22Rv1 (cell line): ENCODE measurements at regions not wholly inside any gene's neighbourhood (a gene's known extent, or its start where the extent isn't known, plus 50 kb on each side); places are given as distances from the start of the nearest gene placed in this dataset.

Source experiments
- H3K27ac ChIP-seq: fragments of 450-650 bp; 2 replicates; pipeline ENCODE4 v1.5.1; 2017
- ZFX ChIP-seq: fragments of 450-650 bp; IDR thresholded peaks from 2 replicates; pipeline ENCODE4 v1.6.1; 2017; ENCODE audit warnings: antibody characterized with exemption, borderline replicate concordance
- TF ChIP-seq, protein P1 (sequence below): fragments of 450-650 bp; IDR thresholded peaks from 2 replicates; pipeline ENCODE4 v1.5.1; 2017; ENCODE audit warnings: mild to moderate bottlenecking

DNA sequence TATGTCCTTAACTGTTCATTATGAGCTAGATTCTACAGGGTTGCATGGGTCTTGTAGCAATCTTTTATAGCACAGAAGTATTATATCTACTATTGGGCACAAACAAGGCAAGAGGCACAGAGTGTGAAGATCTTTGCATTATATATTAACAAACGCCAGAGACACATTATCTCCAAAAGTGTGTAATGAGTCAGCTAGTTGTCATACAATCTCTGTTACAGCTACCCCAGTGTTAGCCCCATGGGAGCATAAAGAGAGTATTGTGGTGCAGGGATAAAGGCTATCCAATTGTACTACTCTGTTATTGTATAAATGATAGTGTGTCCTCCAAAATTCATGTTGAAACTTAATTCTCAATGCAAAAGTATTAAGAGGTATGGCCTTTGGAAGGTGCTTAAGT, 148.4 kb upstream of the RIMS1 start:
- TF ChIP-seq, protein P1, sequence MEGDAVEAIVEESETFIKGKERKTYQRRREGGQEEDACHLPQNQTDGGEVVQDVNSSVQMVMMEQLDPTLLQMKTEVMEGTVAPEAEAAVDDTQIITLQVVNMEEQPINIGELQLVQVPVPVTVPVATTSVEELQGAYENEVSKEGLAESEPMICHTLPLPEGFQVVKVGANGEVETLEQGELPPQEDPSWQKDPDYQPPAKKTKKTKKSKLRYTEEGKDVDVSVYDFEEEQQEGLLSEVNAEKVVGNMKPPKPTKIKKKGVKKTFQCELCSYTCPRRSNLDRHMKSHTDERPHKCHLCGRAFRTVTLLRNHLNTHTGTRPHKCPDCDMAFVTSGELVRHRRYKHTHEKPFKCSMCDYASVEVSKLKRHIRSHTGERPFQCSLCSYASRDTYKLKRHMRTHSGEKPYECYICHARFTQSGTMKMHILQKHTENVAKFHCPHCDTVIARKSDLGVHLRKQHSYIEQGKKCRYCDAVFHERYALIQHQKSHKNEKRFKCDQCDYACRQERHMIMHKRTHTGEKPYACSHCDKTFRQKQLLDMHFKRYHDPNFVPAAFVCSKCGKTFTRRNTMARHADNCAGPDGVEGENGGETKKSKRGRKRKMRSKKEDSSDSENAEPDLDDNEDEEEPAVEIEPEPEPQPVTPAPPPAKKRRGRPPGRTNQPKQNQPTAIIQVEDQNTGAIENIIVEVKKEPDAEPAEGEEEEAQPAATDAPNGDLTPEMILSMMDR: no peak
- TF ChIP-seq ZFX: no peak
- H3K27ac ChIP-seq: no peak overlapping the region

DNA sequence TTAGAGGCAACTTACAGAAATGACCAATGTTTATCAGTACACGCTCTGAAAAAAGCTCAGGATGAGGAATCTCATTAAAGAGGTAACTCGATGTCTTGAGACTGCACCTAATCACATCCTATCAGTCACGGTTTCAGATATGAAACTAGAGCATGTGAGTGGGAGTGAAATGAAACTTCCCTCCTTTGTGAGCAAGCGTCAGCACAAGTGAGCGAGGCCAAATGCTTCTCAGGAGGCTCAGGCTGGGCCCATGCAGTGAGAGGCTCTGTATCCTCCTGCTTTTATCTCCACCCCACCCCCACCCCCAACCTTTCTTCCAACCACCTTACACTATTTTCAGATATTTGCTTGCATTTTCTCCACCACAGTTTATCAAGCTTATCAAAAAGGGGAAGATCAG, 140.8 kb upstream of the RIMS1 start:
- no peak for TF ChIP-seq ZFX
- TF ChIP-seq, protein P1: no peak
- no peak overlapping the region for H3K27ac ChIP-seq

DNA sequence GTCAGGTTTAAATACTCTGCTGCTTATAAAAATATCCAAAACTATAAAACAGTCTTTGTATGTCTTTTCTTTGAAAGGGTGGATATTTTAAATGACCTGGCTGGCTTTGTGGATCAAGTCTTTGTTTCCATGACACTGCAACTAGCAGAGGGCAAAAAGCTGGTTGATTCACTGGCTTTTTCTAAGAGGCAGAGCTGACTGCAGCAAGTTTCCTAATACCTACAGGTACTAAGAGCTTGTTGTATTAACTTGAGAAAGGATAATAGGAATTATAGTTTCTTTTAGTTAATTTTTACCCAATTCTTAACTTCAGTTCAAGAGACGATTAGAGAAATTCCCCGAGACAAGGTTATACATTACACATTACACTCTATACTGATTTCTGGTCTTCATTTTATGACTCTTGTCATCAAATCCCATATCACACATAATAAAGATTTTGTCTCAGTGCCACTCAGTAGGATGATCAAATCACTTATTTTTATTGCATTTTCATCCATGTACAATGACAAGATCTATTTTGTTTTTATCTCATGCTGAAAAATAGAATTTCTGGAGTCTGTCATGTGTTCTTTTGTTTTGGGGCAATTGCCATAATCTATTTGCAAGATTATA, 120.1 kb upstream of the RIMS1 start:
- H3K27ac ChIP-seq: no peak overlapping the region
- TF ChIP-seq ZFX: no peak
- TF ChIP-seq, protein P1: no peak

DNA sequence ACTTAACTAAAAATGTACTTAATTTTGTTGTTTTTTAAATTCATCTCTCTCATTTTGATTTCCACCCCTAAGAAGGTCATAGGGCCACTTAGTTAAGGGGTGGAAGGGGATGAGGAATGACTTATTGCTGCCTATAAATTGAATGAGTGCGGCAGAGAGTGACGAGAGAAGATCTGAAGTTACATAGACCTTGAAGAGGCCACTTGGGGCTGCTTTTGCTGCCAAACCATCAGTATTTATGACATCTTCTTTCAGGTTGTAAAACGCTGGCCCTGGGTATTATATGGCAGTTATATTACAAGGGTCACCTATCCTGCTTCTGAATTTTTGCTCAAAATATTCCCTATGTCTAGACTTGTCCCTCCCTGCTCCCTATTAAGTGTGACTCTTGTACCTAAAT, 119.6 kb upstream of the RIMS1 start:
- H3K27ac ChIP-seq: no peak overlapping the region
- TF ChIP-seq ZFX: no peak

DNA sequence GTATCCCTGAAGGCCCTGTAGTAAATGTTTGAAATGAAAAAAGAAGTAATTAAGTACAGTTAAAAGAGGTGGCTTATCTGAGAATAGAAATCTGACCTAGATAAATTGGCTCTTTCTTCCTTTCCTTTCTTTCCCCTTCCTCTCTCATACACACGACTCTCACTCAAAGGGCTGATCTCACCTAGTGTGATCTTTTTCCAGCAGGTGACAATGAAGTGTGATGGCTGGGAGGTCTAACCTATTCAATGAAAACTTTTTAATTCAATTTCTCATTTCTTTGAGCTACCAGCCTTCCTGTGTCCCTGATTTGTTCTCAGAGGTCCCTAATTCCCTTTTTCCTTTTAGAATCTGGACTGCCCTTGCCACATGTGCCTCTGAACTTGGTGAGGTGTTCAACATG, 118.0 kb upstream of the RIMS1 start:
- H3K27ac ChIP-seq: no peak overlapping the region
- TF ChIP-seq, protein P1: no peak
- TF ChIP-seq ZFX: no peak

DNA sequence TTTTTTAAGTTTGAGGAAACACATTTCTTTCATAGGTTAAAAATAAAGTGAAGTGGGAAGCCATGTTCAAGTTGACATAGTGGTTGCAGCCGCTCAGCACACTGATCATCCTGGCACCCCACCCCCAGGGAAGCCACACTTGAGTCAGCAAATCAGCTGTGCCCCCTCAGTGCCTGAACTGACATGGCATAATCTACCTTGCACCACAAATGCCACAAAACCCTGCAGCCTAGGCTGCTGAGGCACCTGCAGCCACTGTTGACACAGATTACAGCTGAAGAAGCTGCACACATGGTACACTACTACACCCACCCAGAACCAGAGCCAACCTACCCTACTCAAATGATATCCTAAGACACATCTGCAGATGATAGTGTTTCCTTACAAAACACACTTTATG, 77.5 kb upstream of the RIMS1 start:
- no peak for TF ChIP-seq ZFX
- TF ChIP-seq, protein P1: no peak
- no peak overlapping the region for H3K27ac ChIP-seq

DNA sequence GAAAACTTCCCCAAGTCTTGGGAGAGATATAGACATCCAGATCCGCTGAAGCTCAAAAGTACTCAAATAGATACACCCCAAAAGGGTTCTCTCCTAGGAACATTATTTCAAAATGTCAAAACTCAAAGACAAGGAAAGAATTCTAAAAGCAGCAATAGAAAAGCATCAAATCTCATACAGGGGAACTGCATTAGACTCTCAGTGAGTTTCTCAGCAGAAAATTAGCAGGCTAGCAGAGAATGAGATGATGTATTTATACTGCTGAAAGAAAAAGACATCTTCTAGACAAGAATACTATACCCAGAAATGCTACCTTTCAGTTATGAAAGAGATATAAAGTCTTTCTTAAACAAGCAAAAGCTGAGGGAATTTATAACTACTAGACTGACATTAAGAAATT, 75.5 kb upstream of the RIMS1 start:
- TF ChIP-seq ZFX: no peak
- TF ChIP-seq, protein P1: no peak
- no peak overlapping the region for H3K27ac ChIP-seq

DNA sequence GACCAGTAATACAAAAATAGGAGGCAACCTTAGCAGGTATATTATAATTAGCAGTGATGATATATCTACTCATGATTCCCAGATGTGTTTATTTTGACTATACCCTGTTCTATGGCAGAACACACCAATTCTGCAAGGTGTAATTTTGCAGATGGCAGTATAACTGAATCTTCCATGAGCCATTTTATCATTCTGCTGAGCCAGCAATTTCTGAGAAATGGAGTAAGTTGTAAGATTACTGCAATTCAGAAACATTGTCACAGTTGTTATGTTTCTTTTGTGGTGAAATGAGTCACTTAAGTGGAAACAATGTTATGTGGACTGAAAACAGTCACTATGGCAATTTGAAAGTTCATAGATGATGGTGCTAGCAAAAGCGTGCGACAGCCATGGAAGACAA, 63.7 kb upstream of the RIMS1 start:
- TF ChIP-seq ZFX: no peak
- TF ChIP-seq, protein P1: no peak

DNA sequence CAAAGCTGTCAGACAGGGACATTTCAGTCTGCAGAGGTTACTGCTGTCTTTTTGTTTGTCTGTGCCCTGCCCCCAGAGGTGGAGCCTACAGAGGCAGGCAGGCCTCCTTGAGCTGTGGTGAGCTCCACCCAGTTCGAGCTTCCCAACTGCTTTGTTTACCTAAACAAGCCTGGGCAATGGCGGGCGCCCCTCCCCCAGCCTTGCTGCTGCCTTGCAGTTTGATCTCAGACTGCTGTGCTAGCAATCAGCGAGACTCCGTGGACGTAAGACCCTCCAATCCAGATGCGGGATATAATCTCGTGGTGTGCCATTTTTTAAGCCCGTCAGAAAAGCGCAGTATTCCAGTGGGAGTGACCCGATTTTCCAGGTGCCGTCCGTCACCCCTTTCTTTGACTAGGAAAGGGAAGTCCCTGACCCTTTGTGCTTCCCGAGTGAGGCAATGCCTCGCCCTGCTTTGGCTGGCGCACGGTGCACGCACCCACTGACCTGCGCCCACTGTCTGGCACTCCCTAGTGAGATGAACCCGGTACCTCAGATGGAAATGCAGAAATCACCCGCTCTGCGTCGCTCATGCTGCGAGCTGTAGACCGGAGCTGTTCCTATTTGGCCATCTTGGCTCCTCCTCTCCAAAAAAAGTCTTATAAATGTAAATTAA, 54.1 kb upstream of the RIMS1 start:
- H3K27ac ChIP-seq: peak overlapping the region; percentile 32; the same call in 1 of the 2 replicates

More for the DNA sequence above, 63.7 kb upstream of the RIMS1 start:
- H3K27ac ChIP-seq: no peak overlapping the region
